HG02943 (cell line): ENCODE measurements at regions not wholly inside any gene's neighbourhood (a gene's known extent, or its start where the extent isn't known, plus 50 kb on each side); places are given as distances from the start of the nearest gene placed in this dataset.
"Not testable (repeated sequence)": the region's sequence is repeated elsewhere in the genome, so short reads cannot be mapped to it uniquely, and the experiment has no call there.

Experiments
- ATAC-seq: cut with Tn5 transposase; IDR thresholded peaks from one replicate; pipeline ENCODE4 v1.9.1; 2021; ENCODE audit warnings: mild to moderate bottlenecking, low read depth, moderate library complexity; ENCODE audit not compliant: unreplicated experiment

DNA sequence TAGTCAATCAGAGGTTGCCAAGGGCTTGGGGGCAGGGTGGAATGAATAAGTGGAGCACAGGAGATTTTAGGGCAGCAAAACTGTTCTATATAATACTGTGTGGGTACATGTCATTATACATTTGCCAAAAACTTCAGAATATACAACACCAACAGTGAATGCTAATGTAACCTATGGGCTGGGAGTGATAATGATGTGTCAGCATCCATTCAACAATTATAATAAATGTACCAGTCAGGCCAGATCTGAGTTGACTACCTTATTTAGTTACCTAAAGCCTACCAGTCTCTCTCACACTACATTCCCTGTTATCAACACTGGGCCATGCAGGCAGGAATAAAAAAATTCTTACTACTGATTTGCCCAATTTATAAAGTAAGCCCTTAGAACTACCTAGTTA, 884.5 kb downstream of the TLE1 start:
- no peak for ATAC-seq

- ATAC-seq, result no peak
Measured at GRCh38 chr9:80797831-80798688, 891.3 kb downstream of the TLE1 start.

GRCh38 chr9:80797101-80797829, 892.1 kb downstream of the TLE1 start:
- ATAC-seq, result no peak

GRCh38 chr9:80796632-80797031, 892.7 kb downstream of the TLE1 start:
- no peak for ATAC-seq

GRCh38 chr9:80794197-80794596, 895.1 kb downstream of the TLE1 start:
- no peak for ATAC-seq

GRCh38 chr9:80793706-80794105, 895.6 kb downstream of the TLE1 start:
- ATAC-seq, result no peak

- ATAC-seq, result no peak
Measured at GRCh38 chr9:80792726-80793125, 896.6 kb downstream of the TLE1 start.

DNA sequence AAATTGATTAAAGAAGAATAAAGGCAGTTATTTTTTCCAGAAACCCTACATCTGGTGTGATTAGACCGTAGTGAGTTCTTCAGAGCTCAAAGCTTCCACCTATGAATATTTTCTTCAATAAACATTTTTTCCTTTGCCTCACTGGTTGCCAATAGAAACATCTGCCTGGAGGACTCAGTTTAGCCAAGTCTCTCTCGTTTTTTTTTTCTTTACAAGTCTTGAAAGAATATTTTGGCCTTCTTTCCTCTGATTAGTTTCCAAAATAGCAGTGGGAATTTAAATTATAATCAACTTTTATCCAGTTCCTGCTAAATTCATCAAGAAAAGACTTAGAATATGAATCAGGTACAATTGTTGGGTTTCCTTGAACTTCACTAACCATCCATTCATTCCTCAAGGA, 897.5 kb downstream of the TLE1 start:
- ATAC-seq, result no peak

- ATAC-seq, result no peak
Measured at GRCh38 chr9:80790764-80791163, 898.6 kb downstream of the TLE1 start.

DNA sequence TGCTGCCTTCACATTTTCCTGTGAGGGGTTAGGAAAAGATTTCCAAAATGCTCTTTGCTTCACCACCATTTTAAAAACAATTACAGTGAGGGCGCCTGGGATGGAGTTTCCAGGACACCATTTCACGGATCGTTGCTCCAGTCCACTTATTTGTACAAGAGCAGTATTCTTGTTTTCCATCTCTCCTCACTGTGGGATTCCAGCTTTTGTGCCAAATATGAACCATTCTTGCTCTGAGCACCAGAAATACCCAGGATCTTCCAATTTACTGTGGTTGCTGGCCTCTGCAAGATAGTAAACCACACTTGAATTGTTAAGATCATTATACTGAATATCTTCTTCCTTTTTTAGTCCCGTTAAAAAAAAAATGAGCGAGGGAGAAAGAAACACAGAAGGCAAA, 899.5 kb downstream of the TLE1 start:
- no peak for ATAC-seq

DNA sequence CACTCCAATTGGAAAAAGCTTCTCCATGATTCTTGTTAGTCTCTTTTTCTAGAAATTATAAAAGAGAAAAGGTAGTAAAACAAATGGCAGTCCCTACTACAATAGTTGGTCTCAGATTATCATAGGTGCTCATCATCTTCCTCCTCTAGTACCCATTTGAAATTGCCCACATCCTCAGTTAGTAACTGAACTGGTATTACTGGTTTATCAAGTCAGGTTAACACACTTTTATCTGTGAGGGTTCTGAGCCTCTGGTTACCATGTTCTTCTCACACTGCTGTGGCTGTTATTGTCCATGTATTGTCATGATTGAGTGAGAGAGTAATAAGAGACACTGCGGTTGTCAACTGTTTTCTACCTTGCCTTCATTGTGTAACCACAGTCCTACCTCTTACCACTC, 901.7 kb downstream of the TLE1 start:
- ATAC-seq, result no peak

DNA sequence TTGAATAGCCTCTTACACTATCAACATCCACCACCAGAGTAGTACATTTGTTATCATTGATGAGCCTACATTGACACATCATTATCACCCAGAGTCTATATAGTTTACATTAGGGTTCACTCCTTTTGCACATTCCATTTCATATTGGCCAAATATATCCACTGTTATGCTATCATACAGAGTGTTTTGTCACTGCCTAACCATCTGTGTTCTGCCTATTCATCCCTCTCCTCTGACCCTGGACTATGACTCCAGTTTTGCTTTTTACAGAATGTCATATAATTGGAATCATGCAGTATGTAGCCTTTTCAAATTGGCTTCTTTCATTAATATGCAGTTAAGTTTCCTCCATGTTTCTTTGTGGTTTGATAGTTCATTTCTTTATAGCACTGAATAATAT, 904.7 kb downstream of the TLE1 start:
- ATAC-seq, result no peak

DNA sequence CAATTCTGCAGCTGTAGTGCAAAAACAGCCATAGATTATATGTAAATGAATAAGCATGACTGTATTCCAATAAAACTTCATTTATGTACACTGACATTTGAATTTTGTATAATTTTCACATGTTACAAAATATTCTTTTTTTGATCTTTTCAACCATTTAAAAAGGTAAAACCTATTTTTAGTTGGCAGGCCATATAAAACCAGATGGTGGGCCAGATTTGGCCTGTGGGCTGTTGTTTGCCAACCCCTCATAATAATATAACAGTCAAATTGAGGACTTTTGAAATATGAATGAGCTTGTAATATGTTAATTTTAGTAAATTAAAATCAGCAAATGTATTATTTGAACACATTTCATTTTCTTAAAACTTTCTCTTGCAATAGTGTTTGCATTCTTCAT, 913.4 kb downstream of the TLE1 start:
- no peak for ATAC-seq

DNA sequence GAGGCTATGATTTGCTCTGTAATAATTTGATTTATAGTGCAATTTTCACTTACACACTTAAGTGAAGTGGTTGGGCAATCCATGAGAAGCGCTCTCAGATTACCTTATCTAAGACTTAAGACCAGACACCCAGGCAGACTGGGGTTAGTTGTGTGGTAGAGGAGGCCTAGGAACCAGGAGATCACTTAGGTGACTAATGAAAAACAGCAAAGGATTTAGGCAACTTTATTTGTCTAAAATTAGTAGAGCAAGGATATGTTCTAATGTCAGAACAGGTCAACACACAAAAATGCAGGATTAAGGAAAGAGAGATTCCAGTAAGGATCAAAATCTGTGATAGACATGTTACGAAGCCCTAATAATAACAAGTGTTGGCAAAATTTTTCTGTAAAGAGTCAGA, 913.8 kb downstream of the TLE1 start:
- ATAC-seq, result no peak

DNA sequence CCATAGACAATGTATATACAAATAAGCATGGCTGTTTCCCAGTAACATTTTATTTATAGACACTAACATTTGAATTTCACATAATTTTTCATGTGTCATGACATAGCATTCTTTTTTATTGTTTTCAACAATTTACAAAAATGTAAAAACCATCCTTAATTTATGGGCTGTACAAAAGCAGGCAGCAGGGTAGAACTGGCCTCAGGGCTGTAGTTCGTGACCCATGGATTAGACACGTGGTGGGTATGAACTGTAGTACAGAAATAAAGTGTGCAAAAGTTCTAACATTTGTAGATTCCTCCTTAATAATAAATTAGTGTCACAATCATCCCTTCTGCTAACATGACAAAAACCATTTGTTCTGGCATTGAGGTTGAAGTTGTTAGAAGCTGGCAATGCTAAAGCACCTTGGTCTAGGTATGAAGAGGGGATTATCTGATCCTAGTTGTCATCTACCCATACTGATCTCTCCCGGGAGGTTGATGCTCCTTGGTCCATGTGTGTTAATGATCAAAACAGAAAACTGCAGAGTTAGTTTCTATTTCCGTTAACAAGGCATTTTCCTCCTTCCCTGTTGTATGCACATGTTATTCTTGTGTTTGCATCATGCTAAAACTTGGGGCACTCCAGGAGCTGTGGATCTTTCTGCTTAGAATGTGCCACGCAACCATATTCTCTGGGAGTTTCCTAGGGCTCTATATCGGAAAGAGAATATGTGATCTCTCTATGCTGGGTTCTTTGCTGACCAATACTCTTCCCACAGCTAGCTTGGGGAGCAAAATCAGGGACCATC, 917.6 kb downstream of the TLE1 start:
- no peak for ATAC-seq

- no peak for ATAC-seq
Measured at GRCh38 chr9:80763536-80763935, 925.8 kb downstream of the TLE1 start.

GRCh38 chr9:80755586-80755985, 933.8 kb downstream of the TLE1 start:
- no peak for ATAC-seq

GRCh38 chr9:80747056-80747455, 942.3 kb downstream of the TLE1 start:
- ATAC-seq, result not testable (repeated sequence)

- ATAC-seq, result no peak
Measured at GRCh38 chr9:80732506-80732905, 956.8 kb downstream of the TLE1 start.

DNA sequence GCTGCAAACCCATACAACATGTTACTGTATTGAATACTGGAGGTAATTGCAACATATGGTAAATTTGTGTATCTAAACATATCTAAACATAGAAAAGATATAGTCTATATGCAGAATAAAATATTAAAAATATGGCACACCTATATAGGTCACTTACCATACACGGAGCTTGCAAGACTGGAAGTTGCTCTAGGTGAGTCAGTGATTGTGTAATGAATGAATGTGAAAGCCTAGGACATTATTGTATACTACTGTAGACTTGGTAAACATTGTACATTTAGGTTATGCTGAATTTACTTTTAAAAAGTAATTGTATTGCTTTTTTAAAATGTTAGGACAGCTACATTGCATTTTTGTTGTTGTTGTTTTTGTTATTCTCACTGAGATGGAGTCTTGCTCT, 968.8 kb downstream of the TLE1 start:
- ATAC-seq, result no peak

- ATAC-seq, result no peak
Measured at GRCh38 chr9:80707120-80707519, 982.2 kb downstream of the TLE1 start.
